GM21825 (cell line): ENCODE measurements at regions not wholly inside any gene's neighbourhood (a gene's known extent, or its start where the extent isn't known, plus 50 kb on each side); places are given as distances from the start of the nearest gene placed in this dataset.

Experiments used
- ATAC-seq: cut with Tn5 transposase; IDR thresholded peaks from one replicate; pipeline ENCODE4 v1.9.1; 2021; ENCODE audit warnings: mild to moderate bottlenecking, moderate library complexity; ENCODE audit not compliant: unreplicated experiment

GRCh38 chr5:74272831-74273451 is 367.6 kb downstream of the ENC1 start:
- no peak for ATAC-seq

GRCh38 chr5:74272024-74272775 is 368.3 kb downstream of the ENC1 start:
- no peak for ATAC-seq

GRCh38 chr5:74268297-74268696 is 372.2 kb downstream of the ENC1 start:
- no peak for ATAC-seq

GRCh38 chr5:74266836-74267235 is 373.7 kb downstream of the ENC1 start:
- no peak for ATAC-seq

GRCh38 chr5:74266132-74266531 is 374.4 kb downstream of the ENC1 start:
- ATAC-seq: no peak

DNA sequence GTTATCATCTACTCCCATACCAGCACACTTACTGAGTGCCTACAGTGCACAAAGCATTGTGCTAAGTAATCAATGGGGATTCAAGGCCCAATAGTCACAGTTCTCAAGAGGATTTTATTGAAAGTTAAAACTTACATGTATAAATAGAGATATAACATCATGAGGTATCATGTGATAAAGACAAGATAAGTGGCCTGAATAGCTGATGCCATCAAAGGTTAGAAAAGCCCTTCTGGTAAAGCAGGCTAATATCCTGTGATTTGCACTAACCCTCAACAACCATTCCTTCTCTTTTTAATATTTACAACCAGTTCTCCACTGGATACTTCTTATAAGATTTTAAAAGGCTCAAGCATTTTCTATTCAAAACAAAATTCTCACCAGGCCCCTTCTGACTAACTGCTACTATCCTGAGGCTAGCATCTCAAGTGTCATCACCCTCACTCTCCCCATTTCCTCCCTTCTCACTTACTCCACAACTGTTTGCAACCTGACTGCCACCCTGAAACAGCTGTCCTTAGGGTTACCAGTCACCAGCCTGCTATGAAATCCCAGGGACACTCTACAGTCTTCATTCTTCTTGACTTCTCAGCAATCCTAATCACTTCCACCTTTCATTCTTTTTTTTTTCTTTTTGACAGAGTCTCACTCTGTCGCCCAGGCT is 377.9 kb downstream of the ENC1 start:
- no peak for ATAC-seq

- no peak for ATAC-seq
These were observed 378.7 kb downstream of the ENC1 start for GRCh38 chr5:74261866-74262265.

- ATAC-seq: no peak
These were observed 379.1 kb downstream of the ENC1 start for GRCh38 chr5:74261421-74261820.

DNA sequence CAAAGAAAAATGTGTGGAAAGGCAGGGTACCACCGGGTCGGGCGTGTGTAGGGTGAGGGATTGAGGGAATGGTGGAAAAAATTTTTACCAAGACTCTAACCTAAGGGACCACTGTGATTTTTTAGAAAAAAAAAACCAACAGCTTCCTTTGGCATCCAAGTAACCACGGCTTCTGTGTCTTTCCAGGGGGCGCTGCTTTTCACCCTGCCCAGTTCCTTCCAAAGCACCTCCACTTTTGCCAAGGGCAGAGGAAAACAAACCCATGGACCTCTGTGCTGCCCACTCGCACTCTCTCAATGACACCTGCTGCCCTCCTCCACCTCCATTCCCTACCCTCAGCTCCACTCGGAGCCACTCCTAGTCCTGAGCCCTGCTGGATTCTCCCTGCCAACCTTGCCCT is 381.0 kb downstream of the ENC1 start:
- no peak for ATAC-seq

DNA sequence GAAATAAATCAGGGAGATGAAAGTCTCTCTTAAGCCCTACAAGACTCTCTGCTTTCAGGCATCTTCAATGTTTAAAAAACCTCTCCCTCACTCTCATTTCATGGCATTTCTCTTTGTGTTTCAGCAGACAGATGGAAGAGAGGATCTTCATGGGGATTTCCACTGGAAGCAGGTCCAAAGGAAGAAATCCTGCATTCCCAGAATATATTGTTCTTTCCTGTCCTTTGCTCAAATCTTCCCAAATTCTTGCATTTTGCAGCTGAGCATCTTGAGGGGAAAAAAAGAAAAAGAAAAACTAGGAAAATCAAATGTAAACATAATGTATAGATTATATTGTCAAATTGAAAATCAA is 382.2 kb downstream of the ENC1 start:
- no peak for ATAC-seq

DNA sequence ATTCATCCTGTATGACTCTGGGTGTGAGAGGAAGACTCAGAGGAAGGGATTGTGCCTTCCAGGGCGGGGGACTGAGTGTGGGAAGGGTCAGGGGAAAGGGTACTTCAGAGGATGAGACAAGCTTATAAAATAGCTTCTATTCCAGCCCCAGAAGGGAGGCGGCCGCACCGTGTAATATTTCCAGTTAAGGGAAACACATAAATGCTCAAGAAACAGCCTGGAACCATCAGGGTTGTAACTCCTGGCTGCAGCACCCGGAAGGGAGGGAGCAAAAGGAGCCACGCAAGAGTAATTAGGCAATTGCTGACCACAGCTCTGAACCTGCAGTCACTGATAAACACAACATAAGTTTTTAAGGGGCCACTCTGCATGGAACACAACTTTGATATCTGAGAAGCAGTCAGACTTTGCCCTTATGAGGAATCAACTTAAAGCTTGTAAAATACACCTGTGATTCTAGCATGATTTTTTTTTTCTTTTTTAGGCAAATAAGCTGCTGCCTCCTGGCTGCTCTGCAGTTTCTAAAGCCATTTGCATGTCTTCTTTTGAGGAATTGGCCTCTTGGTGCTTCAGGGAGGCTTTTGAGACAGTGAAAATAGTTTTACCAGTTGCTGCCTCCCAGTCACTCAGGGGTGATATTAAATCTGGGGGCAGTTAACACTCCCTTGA is 382.7 kb downstream of the ENC1 start:
- no peak for ATAC-seq

- no peak for ATAC-seq
These were observed 383.4 kb downstream of the ENC1 start for GRCh38 chr5:74257060-74257527.

DNA sequence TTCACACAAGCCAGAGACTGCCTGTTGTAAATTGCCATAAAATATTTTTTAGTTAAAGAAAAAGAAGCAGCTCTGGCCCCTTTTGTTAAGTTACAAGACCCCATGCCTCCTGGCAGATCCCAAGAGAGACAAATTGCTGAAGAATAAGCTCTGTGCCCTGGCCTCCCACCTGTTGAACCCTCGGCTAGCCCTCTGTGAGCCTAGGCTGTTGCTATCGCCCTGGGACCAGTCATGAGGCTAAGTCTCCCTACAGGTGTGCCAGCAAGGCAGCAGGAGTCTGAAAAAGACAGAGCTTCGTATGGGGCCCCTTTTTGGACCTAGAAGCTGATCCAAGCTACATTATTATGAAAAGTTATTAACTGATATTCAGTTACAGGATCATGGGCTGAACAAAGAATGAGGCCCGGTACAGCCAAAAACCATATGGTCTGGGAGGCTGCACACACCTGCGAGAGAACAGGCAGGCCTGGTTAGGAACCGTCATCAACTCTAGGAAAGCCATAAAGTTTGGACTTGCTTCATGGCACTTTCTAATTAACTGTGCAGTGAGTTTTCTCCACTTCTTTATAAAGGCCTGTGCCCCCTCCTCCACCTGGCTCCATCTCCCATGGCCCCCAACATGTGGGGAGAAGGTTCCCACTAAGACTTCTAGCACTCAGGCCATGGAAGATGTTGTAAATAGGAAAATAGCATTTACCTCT is 384.7 kb downstream of the ENC1 start:
- ATAC-seq: no peak

GRCh38 chr5:74254257-74254656 is 386.3 kb downstream of the ENC1 start:
- ATAC-seq: no peak

- no peak for ATAC-seq
These were observed 388.5 kb downstream of the ENC1 start for GRCh38 chr5:74252044-74252443.

DNA sequence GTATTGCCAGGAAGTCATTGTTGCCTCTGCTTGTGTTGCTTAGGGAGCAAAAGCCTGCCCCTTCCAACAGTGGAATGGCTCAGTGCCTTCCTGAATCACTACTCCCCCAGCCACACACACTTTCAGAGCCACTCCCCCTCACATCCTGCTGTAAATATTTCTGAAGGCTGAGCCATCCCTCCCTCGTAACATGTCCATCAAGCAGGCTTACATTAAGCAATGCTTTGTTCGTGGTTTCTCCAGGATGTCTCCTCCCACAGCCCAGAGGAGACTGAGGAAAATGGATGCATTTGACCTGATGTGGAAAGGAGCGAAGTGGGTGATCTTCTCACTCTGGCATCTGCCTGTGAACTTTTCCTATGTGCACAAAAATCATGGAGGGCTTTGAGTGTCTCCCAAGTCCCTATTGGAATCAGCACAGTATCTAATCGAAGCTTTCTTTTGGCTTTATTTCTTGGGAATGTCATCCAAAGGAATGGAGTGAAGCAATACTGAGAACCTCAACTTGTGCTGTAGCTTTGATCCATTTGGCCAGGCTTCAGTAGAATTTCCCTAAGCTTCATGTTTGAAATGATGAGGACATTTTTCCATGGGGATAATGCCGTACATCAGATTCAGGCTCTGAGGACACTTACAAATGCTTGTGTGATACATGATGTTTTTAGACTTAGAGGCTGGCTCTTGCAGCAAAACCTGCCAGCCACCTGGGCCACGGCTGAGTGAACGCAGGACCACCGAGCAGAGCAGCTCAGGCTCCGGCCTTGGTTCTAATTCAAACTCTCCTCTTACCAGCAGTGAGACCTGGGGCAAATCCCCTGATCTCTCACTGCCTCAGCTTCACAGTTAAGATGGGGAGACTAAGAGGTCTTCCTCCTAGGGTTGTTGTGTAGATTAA is 389.1 kb downstream of the ENC1 start:
- ATAC-seq: no peak

DNA sequence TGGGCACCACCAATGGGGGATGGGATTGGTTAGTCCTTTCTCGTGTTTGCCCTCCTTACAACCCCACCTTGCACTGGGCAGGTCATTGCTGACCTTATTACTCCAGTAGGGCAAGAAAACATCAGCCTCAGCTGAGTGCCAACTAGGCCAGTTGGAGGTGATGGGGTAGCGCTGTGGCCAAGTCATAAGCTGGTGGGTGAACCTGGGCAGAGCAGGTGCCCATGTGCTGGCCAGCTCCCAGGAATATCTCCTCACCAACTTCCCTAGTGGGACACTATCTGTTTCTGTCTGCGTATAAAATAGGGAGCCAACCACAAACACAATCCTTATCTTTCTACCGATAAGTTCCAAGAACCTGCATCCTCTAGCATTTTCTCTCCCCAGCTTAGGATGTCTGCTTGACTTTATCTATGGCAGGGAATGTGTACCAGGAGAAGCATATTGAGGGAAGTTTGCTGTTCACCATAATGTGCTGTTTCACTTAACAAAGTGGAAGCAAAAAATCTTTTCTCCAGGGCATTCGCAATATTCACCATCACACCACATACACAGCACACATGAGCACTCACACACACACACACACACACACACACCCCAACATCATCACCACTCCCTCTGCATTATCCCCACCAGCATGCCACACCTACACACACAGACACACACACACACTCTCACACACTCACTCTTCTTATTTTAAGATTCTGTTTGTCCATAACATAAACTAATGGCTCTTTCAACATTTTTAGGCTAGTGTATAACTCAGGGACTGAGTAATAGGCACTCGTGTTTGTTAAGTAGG is 390.0 kb downstream of the ENC1 start:
- no peak for ATAC-seq

DNA sequence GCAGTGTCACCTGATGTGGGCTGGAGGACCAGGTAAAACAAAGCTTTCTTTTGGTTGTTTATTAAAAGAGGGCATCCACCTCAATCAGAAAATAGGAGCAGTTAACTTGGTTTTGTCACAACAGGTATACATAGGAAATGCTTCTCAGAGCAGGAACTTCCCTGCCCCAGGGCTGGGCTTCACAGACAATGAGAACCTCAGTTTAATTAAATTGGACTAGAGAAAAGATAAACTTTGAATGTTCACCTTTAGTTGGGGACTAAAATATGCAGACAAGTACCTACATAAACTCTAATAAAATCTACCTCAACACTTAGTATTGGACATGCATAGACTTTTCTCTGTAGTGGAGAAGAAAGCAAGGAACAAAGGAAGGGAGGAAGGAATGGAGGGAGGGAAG is 392.0 kb downstream of the ENC1 start:
- ATAC-seq: no peak

DNA sequence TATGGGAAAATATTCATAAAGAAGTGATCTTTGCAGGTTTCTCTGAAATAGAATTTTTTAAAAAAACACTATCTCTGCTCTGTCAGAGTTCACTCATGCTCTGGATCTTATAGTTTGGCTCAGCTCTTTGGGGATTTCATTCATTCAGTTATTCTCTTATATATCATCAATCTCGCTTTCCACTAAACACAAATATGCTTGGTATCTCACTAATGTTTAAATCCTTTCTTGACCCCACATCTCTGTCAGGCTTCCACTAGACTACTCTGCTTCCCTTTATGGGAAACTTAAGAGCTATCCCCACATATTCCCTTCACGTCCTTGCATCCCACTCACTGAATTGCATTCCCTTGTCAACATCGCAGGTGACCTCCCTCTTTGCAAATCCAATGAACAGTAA is 396.1 kb downstream of the ENC1 start:
- no peak for ATAC-seq
